H54 (cell line): ENCODE measurements at regions not wholly inside any gene's neighbourhood (a gene's known extent, or its start where the extent isn't known, plus 50 kb on each side); places are given as distances from the start of the nearest gene placed in this dataset.

Experiments used
- DNase-seq: peaks from one replicate; pipeline ENCODE4 v3.0.0; 2011; ENCODE audit warnings: low spot score, mixed read lengths; ENCODE audit not compliant: insufficient read length
- FAIRE-seq: peaks from 3 replicates; lab custom pipeline; 2011; peaks lifted over from hg19 to GRCh38; lab: Jason Lieb, UNC
- POLR2A ChIP-seq: IDR thresholded peaks from 2 replicates; pipeline ENCODE4 v1.6.1; 2011; ENCODE audit warnings: low read depth, mild to moderate bottlenecking, low read length

DNA sequence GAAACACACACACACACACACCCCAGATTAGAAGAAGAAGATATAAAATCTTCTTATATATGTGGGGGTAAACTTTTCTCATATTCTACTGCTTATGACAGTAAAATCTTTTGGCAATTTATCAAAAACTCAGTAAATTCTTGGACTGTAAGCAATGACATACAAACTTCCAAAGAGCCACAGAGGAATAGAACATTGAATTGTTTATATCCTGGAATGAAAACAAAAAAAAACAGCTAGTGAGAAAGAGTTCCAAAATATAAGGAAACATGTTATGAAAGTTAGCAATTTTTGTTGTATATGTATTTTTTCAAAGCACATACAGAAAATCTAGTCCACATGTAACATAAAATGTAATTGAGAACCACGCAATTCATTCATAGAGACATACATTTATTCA lies 764.9 kb downstream of the DSC3 start:
- DNase-seq (no peak), FAIRE-seq (no peak)
- no peak for TF ChIP-seq POLR2A

GRCh38 chr18:30271716-30272115 lies 770.8 kb downstream of the DSC3 start:
- DNase-seq (no peak), FAIRE-seq (no peak)
- TF ChIP-seq POLR2A, result no peak

GRCh38 chr18:30265190-30265589 lies 777.4 kb downstream of the DSC3 start:
- TF ChIP-seq POLR2A, result no peak
- no peak for FAIRE-seq
- DNase-seq, result no peak

DNA sequence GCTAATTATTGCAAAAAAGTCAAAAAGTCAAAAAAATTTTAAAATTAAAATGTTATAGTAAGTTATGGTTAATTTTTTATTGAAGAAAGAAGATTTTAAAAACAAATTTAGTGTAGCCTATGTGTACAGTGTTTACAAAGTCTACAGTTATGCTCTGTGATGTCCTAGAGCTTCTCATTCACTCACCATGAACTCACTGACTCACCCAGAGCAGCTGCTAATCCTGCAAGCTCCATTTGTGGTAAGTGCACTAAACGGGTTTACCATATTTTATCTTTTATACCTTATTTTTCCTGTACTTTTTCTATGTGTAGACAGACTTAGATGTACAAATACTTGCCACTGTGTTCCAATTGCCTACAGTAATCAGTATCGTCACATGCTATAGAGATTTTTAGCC lies 788.2 kb downstream of the DSC3 start:
- no peak for TF ChIP-seq POLR2A
- DNase-seq (no peak), FAIRE-seq (no peak)

GRCh38 chr18:30248056-30248455 lies 794.5 kb downstream of the DSC3 start:
- TF ChIP-seq POLR2A, result no peak
- no peak for FAIRE-seq
- DNase-seq, result no peak

DNA sequence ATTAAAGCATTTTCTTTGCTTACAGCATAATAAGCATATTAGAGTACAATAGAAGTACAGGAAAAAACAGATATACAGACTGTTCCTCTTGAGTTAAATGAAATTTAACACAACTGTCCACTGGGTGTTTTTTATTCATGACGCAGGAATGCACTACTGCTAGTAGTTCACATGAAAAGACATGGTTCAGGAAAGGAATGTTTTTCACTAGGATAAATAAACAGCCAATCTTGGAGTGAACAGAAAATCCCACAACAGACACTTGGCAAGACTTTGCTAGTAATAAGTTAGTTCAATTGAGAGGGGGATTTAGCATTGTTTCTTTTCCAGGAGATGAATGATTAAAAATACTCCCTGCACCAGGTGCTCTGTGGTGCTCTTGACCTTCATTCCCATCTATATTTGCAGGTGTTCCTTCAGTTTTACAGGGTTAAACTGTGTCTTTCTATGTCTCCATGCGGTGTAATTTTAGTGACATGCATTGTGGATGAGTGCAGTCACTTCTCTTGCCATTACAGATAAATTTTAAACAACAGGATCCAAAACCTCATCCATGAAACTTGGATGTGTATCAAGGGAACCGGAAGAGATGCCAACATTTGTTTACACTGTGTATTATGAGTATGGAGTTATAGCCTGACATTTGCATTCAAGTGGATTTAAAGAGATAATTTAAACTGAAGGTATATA lies 796.6 kb downstream of the DSC3 start:
- no peak for FAIRE-seq
- no peak for DNase-seq
- TF ChIP-seq POLR2A, result no peak

- DNase-seq (no peak), FAIRE-seq (no peak)
- no peak for TF ChIP-seq POLR2A
Measured at GRCh38 chr18:30234755-30235154, 807.8 kb downstream of the DSC3 start.

GRCh38 chr18:30211112-30211511 lies 831.4 kb downstream of the DSC3 start:
- TF ChIP-seq POLR2A, result no peak

DNA sequence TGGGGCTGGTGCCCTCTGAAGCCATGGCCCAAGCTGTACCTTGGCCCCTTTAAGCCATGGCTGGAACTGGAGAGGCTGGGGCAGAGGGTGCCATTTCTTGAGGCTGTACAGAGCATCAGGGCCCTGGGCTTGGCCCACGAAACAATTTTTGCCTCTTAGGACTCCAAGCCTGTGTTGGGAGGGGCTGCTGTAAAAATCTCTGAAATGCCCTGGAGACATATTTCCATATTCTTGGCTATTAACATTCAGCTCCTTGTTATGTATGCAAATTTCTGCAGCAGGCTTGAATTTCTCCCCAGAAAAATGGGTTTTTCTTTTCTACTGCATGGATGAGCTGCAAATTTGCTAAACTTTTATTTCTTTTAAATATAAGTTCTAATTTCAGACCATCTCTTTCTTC lies 834.0 kb downstream of the DSC3 start:
- TF ChIP-seq POLR2A, result no peak
- FAIRE-seq (no peak), DNase-seq (no peak)

More at GRCh38 chr18:30211112-30211511, 831.4 kb downstream of the DSC3 start:
- no peak for FAIRE-seq
- no peak for DNase-seq

DNA sequence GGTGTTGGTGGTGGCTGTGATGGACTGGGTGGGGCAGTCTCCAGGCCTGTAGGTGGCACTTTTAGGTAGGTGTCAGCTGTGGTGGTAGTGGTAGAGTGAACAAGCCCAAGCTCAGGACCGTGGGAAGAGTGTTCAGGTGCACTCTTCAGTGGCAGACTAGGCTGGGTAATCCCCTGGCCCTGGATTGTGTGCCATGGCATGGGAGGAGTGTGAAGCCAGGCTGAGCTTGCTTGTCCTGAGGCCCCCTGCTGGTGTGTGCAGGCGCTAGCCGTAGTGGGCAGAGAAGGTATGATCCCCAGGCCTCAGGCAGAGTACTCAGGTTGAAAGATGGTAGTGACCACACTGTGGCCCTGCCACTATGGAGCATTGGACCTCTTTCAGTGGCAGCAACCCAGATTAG lies 850.3 kb downstream of the DSC3 start:
- DNase-seq (no peak), FAIRE-seq (no peak)
- TF ChIP-seq POLR2A, result no peak

- no peak for FAIRE-seq
- no peak for TF ChIP-seq POLR2A
- DNase-seq, result no peak
Measured at GRCh38 chr18:30186245-30186644, 856.3 kb downstream of the DSC3 start.

- DNase-seq (no peak), FAIRE-seq (no peak)
- no peak for TF ChIP-seq POLR2A
Measured at GRCh38 chr18:30177056-30177455, 865.5 kb downstream of the DSC3 start.

GRCh38 chr18:30175621-30176225 lies 866.8 kb downstream of the DSC3 start:
- FAIRE-seq (no peak), DNase-seq (no peak)

DNA sequence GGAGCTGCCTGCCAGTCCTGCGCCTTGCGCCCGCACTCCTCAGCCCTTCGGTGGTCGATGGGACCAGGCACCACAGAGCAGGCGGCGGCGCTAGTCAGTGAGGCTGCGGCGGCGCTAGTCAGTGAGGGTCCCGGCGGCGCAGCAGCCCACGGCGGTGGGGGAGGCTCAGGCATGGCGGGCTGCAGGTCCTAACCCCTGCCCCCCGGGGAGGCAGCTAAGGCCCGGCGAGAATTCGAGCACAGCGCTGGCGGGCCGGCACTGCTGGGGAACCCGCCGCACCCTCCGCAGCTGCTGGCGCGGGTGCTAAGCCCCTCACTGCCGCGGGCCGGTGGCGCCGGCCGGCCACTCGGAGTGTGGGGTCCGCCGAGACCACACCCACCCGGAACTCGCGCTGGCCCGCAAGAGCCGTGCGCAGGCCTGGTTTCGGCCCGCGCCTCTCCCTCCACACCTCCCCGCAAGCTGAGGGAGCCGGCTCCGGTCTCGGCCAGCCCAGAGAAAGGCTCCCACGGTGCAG lies 867.4 kb downstream of the DSC3 start:
- no peak for FAIRE-seq

More at GRCh38 chr18:30175621-30176225, 866.8 kb downstream of the DSC3 start:
- no peak for TF ChIP-seq POLR2A

DNA sequence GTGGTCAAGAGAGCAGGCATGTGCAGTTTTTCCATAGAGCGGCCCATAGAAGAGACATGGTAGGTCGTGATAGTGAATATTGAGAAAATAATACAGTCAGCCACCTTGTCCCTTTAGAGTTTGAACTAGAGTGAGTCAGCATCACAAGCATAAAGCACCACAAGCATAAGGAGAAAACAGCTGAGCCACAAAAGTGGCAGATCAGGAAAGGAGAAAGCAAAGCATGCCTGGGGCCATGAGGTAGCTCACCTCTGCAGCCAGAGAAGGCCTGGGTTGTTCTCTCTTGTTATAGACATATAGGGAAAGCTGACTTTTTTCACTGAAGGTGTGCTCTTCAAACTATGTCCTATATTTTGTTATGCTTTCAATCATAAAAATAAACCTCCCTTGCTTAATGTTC lies 879.0 kb downstream of the DSC3 start:
- DNase-seq (no peak), FAIRE-seq (no peak)
- TF ChIP-seq POLR2A, result no peak

More for the DNA sequence above, 867.4 kb downstream of the DSC3 start:
- TF ChIP-seq POLR2A, result no peak
- DNase-seq, result no peak
